ENCODE measurements at regions not wholly inside any gene's neighbourhood (a gene's known extent, or its start where the extent isn't known, plus 50 kb on each side); places are given as distances from the start of the nearest gene placed in this dataset.

GRCh38 chr6:104126315-104127005 is 733.3 kb downstream of the HACE1 start:
- DNase-seq (ENCODE audit: low spot score): no peak
- Histone ChIP-seq H3K36me3 (ENCODE audit: control insufficient read depth in 4 of 4, insufficient read depth in 3 of 4, low read depth in 1 of 4, low read length in 3 of 4) (no peaks in the 10 kb centered on the region), H3K27ac (ENCODE audit: low read depth in 1 of 2, low read length in 2 of 2) (no peak overlapping the region), H3K4me1 (ENCODE audit: control insufficient read depth in 4 of 4, insufficient read depth in 4 of 4, low read length in 3 of 4) (no peaks in the 10 kb centered on the region), H3K4me3 (ENCODE audit: low read depth in 1 of 3, low read length in 3 of 3) (no peak overlapping the region), H3K9ac (ENCODE audit: low read depth in 1 of 2, low read length in 2 of 2) (no peak overlapping the region), H3K27me3 (ENCODE audit: control insufficient read depth in 4 of 4, insufficient read depth in 4 of 4, low read length in 3 of 4) (no peaks in the 10 kb centered on the region), H3K9me3 (ENCODE audit: control insufficient read depth in 4 of 4, low read length in 3 of 4) (no peaks in the 10 kb centered on the region)
- 96% methylated on average over 3 of the region's 3 CpGs for WGBS
- TF ChIP-seq YY1 (IDR thresholded peaks at IDR 0.05) (no peak), SP1 (IDR thresholded peaks at IDR 0.05) (no peak), ATF3 (IDR thresholded peaks at IDR 0.05) (no peak), REST (IDR thresholded peaks at IDR 0.05) (no peak), GABPA (IDR thresholded peaks at IDR 0.05 in 1 of 2, conservative IDR thresholded peaks at IDR 0.05 in 1 of 2) (no peak), EGR1 (IDR thresholded peaks at IDR 0.05; ENCODE audit: low read depth in 2 of 2) (no peak), MAX (IDR thresholded peaks at IDR 0.05) (no peak), HNF4G (IDR thresholded peaks at IDR 0.05) (no peak), TAF1 (conservative IDR thresholded peaks at IDR 0.05) (no peak), ZBTB33 (IDR thresholded peaks at IDR 0.05) (no peak), RAD21 (IDR thresholded peaks at IDR 0.05) (no peak), JUND (IDR thresholded peaks at IDR 0.05) (no peak), RXRA (IDR thresholded peaks at IDR 0.05) (no peak), NR2F2 (IDR thresholded peaks at IDR 0.05) (no peak)

GRCh38 chr6:104123227-104123626 is 736.5 kb downstream of the HACE1 start:
- no peaks in the 10 kb centered on the region for H3K4me1 ChIP-seq (ENCODE audit: control insufficient read depth in 4 of 4, insufficient read depth in 4 of 4, low read length in 3 of 4)
- no peaks in the 10 kb centered on the region for H3K36me3 ChIP-seq (ENCODE audit: control insufficient read depth in 4 of 4, insufficient read depth in 3 of 4, low read depth in 1 of 4, low read length in 3 of 4)
- no peak overlapping the region for H3K4me3 ChIP-seq (ENCODE audit: low read depth in 1 of 3, low read length in 3 of 3)
- WGBS: 86% methylated on average over 1 of the region's 1 CpG
- no peaks in the 10 kb centered on the region for H3K9me3 ChIP-seq (ENCODE audit: control insufficient read depth in 4 of 4, low read length in 3 of 4)
- H3K9ac ChIP-seq (ENCODE audit: low read depth in 1 of 2, low read length in 2 of 2): no peak overlapping the region
- no peak for DNase-seq (ENCODE audit: low spot score)
- H3K27ac ChIP-seq (ENCODE audit: low read depth in 1 of 2, low read length in 2 of 2): no peak overlapping the region
- TF ChIP-seq ATF3 (IDR thresholded peaks at IDR 0.05): no peak
- TF ChIP-seq CTCF (IDR thresholded peaks at IDR 0.05; ENCODE audit: low read depth, low read length, missing input control): no peak
- no peak for TF ChIP-seq NR2F2 (IDR thresholded peaks at IDR 0.05)
- TF ChIP-seq EGR1 (IDR thresholded peaks at IDR 0.05; ENCODE audit: low read depth in 2 of 2): no peak
- TF ChIP-seq YY1 (IDR thresholded peaks at IDR 0.05): no peak
- no peak for TF ChIP-seq REST (IDR thresholded peaks at IDR 0.05)
- TF ChIP-seq MAX (IDR thresholded peaks at IDR 0.05): no peak
- TF ChIP-seq FOXA1 (IDR thresholded peaks at IDR 0.05): no peak
- no peak for TF ChIP-seq HNF4G (IDR thresholded peaks at IDR 0.05)
- no peak for TF ChIP-seq SP1 (IDR thresholded peaks at IDR 0.05)
- no peak for TF ChIP-seq FOXA2 (IDR thresholded peaks at IDR 0.05)
- no peak for TF ChIP-seq RXRA (IDR thresholded peaks at IDR 0.05)
- no peak for TF ChIP-seq JUND (IDR thresholded peaks at IDR 0.05)
- no peak for TF ChIP-seq RAD21 (IDR thresholded peaks at IDR 0.05)
- TF ChIP-seq HNF4A (conservative IDR thresholded peaks at IDR 0.05): no peak
- H3K27me3 ChIP-seq (ENCODE audit: control insufficient read depth in 4 of 4, insufficient read depth in 4 of 4, low read length in 3 of 4): no peaks in the 10 kb centered on the region

Measured in liver (tissue), 8 donors.